ENCODE measurements at regions not wholly inside any gene's neighbourhood (a gene's known extent, or its start where the extent isn't known, plus 50 kb on each side); places are given as distances from the start of the nearest gene placed in this dataset.
"Not testable (repeated sequence)": the region's sequence is repeated elsewhere in the genome, so short reads cannot be mapped to it uniquely, and the experiment has no call there.

DNA sequence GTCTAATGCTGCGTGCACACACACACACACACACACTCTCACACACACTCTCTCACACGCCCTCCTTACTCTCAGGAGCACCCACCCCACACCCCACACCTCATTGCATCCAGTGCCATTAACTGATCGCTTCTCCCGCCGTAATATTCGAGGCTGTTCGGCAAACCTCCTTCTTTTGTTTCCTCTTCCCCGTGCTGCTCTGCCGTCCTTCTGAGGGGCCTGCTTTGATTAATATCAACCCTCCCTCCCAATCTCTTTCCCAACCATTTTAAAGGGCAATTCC, 156.2 kb upstream of the TNRC6C start:
- no peak for DNase-seq (ENCODE audit: low spot score)

DNA sequence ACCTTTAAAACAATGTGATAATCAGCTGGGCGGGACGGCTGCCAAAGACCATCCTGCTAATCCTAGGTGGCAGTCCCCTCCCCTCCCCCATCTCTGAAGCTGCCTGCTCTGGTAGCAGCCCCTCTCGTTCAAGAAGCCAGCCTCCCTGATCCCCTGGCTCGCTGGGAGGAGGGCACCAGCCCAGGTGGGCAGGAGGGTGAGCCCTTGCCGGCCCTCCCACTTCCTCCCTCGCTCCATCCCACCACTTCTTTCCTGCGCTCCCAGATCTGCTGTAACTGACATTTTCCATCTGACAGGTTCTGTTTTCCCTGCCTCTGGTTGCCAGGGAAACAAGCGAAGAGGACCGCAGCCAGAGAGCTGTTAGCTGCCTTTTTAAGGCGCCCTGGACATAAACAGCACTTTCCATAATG, 155.7 kb upstream of the TNRC6C start:
- peak; percentile 83 for DNase-seq (ENCODE audit: low spot score)

DNA sequence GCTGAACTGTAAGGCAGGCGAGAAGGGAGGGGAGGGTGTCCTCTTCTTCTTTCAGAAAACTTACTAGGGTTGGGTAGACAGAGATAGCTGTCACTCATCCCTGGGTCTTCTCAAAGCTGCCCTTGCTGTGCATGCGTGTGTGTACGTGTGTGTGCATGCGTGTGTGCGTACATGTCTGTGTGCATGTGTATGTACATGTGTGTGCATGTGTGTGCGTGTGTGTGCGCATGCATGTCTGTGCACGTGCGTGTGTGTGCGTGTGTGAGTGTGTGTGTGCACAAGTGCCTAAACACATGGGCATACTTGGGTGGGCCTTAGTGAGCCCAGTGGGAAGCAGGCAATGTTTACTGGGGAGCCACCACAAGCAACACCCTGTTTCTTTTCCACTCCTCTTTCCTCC, 154.8 kb upstream of the TNRC6C start:
- no peak for DNase-seq (ENCODE audit: low spot score)

DNA sequence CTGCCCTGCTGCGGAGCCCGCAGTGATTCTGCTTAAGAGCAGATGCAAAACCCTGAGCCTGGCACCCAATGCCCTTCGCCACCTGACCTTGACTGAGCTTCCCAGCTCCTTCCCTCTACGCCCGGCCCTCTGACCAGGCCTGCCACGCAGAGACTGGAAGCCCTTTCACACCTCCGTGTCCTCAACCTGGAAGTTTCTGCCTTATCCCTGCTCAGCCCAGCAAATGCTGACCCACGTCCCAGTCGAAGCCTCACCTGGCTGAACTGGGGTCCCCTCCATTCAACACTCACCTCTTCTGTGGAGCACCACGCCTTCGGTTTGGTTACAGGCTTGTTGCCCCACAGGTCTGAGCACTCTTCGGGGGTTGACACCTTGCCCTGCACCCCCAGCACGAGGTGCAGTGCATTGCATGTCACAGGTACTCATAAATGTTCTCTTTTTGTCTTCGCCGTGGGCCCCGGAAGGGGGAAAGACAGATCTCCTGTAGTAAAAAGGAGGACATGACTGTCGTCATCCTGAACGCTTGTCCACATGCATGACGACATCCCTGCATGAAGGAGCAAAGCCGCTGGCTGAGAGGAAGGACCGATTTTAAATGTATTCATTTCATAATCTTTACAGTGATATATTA, 153.6 kb upstream of the TNRC6C start:
- DNase-seq (ENCODE audit: low spot score) = no peak

DNA sequence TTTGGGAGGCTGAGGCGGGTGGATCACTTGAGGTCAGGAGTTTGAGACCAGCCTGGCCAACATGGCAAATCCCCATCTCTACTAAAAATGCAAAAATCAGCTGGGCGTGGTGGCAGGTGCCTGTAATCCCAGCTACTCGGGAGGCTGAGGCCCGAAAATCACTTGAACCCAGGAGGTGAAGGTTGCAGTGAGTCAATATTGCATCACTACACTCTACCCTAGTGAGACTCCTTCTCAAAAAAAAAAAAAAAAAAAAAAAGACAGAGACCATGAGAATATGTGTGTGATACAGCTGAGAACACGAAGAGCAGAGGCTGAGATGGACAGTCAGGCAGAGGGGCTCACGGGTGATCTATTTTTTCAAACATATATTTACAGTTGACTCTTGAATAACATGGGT, 152.5 kb upstream of the TNRC6C start:
- DNase-seq (ENCODE audit: low spot score) = not testable (repeated sequence)

DNA sequence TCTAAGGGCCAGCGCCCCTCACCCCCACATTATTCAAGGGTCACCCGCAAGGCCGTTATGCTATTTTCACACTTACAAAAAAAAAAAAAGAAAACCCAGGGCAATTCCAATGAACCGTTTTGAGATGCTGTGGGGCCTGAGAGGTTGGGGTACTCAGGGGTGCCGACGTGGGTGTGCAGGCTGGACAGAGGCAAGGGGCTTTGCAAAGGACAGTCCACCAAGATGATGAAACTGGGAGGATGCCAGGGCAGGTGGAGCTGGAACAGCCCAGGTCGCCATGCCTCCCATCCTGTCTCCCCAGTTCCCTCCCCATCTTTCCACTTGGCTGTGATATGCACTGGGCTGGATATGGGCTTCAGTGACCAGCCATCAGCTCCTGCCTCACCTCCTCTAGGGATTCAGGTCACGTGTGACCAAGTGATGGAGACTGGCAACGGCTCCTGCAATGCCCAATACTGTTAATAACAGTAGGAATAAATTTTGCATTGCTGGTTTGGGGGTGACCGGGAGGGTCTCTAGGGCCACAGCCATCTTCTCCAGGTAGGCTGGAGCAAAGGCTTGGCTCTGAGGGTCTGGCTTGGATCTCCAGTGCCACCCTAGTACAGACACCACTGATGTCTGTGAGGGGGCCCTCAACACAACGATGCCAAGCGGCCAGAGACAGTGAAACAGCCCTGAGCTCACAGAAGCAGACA, 151.3 kb upstream of the TNRC6C start:
- DNase-seq (ENCODE audit: low spot score) = no peak

DNA sequence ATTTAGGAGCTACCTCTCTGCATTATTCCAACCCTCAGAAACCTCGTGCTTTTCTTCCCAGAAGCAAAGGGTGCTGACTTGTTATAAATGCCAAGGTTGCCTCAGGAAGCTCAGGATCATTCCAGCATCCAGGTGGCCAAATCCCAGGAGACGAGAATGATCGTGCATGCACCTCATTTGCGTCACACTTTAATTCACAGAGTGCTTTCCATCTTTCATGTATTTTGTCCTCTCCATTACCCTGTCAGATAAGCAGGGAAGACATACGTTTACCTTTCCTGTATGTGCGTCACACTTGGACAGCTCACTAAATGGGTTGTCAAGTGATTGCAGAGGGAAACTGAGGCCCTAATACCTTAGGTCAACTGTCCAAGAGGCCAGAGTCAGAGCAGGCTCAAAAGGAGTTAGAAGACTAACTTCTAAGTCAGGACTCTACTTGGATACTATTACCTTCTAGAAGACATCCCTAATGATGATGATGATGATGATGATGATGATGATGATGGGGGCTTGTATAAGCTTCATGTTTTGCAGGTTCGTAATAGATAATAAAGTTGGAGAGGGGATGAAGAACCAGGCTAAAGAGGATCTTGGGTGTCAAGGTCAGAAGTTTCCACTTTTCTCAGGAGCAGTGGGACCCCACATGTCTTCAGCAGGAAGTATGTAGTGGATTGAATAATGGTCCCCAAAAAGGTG, 150.6 kb upstream of the TNRC6C start:
- no peak for DNase-seq (ENCODE audit: low spot score)

DNA sequence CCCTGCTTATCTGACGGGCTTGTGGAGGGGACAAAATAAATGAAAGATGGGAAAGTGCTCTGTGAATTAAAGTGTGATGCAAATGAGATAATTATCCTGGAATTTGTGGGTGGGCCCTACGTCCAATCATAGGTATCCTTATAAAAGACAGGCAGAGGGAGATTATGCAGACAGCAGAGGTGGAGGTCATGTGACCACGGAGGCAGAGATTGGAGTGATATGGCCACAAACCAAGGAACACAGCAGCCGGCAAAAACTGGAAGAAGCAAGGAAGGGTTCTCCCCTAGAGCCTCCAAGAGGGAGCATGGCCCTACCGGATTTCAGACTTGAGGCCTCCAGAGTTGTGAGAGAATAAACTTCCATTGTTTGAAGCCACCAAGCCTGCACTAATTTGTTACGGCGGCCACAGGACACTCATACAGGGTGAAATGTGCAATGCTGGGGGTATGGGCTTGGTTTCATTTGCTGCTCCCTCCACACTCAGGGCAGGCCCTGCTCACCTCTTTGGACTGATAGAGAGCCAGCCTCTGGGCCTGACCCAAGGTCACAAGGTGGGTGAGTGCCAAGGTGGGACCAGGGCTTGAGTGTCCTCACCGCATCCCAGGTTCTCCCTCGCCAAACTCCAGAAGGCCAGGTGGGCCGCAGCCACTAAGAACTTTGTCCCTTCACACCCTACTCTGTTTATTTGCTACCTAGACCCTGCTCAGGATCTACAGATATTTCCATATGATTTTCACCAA, 149.6 kb upstream of the TNRC6C start:
- DNase-seq (ENCODE audit: low spot score) = no peak

DNA sequence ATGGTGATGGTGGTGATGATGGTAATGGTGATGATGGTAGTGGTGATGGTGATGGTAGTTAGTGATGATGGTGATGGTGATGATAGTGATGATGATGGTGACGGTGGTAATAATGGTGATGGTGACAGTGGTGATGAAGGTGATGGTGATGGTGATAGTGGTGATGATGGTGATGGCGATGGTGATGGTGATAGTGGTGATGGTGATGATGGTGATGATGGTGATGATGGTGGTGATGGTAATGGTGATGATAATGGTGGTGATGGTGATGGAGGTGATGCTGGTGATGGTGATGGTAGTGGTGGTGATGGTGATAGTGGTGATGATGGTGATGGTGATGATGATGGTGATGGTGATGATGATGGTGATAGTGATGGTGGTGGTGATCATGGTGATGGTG, 148.7 kb upstream of the TNRC6C start:
- no peak for DNase-seq (ENCODE audit: low spot score)

DNA sequence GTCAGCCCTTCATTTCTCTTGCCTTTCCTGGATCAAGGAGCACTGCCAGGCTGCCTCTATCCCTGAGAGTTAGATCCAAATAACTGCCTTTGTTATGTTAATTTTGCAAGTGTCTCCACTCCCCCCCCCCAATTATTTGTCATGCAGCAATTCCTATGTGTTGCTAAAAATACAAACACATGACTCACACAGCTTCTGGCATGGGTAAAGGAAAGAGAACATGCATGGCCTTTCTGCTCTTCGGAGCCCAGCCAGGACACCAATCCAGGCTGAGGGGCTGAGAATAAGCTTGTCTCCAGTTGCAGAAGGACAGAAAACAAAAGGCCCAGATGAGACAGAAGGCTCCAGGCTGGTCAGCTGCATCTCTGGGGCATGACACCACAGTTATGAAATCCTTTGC, 148.0 kb upstream of the TNRC6C start:
- DNase-seq (ENCODE audit: low spot score) = no peak

DNA sequence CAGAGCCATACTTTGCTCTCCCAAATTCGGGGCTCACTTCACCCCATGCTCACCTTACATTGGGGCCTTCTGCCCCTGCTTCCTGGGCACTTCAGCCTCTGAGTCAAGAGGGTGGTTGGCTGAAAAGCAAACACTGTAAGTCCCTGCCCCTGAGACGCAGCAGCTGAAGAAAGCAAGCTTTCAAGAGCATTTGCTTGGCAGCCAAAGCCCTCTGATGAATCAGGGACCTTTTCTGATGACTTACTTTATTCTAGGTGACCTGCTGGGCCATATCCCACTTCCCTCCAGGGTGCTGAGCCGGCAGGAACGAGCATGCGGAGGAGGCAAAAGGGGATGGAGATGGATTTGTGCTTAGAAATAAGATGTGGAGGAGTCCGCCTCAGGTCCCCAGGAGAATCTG, 147.0 kb upstream of the TNRC6C start:
- DNase-seq (ENCODE audit: low spot score) = no peak

DNA sequence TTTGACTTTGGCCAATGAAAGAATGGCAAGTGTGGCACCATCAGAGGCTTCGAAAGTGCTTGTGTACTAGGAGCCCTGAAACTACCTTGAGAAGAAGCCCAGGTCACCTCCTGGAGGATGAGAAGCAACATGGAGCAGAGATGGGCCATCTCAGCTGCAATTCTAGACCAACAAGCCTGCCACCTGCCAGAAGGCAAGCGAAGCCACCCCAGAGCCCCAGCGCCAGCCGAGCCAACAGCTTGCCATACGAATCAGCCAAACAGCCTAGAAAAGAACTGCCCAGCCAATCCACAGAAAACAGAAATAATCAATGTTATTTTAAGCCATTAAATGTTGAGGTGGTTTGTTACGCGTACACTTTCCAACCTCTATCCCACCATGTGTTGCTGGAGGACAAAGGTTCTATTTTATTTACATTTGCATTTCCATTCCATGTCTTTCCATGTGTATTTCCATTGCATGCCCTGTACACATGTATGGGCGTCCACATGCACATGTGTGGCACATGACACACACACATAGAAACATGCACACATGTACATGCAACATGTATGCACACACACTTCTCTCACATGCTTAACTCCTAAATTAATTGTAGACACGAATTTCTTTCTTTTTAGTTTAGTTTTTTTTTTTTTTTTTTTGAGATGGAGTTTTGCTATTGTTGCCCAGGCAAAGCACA, 144.3 kb upstream of the TNRC6C start:
- no peak for DNase-seq (ENCODE audit: low spot score)

DNA sequence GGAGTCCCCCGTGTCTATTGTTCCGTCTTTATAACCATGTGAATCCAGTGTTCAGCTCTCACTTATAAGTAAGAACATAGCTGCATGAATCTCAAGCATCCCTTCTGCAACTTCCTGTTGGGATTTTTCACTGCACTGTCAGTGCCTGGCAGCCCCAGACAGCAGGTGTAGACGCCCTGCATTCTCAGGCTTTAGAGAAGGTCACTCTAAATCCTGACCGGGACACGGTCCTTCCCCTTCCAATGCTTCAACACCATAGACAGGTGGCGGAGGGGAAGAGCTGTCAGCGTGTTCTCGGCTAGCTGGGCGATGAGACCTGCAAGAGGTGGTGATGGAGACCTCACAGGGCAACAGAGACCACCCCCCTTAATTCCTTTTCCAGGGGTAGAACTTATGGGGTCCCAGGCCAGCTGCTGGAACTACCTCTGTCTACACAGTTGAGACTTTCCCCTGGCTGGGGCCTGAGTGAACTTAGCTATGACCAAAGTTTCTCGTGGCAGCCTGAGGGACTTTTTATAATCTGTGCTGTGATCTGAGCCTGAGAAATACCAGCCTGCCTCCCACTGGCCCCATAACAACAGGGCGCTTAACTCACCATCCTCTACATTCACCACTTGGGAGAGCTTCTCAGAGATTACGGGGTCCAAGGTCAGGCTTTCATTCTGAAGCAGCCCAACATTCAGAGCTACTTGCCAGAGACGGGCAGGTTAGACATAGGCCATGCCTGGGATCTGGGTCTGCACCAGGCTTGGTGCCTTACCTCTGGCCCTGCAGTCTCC, 143.2 kb upstream of the TNRC6C start:
- no peak for DNase-seq (ENCODE audit: low spot score)

DNA sequence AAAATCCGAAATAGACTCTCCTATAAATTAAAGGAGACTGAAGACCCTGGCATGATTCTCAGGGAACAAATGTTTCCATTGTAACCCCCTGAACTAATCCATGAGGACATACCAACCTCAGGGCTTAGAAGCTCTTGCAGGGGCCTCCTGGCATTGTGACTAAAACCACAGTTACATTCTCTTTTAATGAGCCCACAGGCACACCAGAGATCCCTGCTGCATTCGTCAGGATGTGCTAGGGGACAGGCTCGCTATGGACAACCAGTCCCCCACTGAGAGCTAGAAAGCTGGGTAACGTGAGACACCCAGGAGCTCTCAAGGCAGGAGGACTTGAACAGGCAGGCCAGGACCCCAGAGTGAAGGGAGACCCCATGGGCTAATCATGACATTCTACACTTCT, 140.6 kb upstream of the TNRC6C start:
- no peak for DNase-seq (ENCODE audit: low spot score)

DNA sequence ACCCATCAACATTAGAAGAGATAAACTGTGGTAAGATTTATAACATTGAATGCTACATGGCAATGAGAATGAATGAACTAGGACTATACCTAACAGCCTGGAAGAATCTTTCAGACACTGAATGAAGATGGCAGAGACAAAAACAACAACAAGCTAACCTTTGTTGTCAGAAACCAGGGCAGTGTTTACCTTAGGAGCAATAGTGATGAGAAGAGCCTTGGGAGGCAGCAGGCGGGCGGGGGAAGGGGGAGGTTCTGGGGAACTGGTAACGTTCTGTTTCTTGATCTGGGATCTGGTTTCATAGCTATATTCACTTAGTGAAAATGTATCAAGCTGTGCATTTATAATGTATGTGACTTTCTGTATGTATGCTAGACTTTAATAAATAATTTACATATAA, 139.0 kb upstream of the TNRC6C start:
- no peak for DNase-seq (ENCODE audit: low spot score)

DNA sequence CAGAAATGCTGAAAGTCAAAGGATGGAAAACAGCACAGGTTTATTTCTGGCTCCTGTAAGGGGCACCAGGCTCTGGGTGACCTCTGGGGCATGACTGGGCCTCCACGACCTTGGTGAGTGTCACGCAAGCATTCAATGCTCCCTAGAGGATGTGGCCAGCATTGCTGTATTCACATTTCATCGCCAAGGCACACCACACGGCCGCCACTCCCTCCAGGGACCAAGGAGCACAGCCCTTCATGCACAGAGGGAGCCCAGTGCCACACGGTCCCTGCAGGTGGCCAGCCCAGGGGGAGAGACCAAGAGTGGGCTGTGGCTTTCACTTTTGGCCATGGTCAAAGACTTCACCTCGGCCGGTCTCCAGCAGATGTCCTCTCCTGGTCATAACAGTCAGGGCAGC, 137.4 kb upstream of the TNRC6C start:
- DNase-seq (ENCODE audit: low spot score) = peak; percentile 29

DNA sequence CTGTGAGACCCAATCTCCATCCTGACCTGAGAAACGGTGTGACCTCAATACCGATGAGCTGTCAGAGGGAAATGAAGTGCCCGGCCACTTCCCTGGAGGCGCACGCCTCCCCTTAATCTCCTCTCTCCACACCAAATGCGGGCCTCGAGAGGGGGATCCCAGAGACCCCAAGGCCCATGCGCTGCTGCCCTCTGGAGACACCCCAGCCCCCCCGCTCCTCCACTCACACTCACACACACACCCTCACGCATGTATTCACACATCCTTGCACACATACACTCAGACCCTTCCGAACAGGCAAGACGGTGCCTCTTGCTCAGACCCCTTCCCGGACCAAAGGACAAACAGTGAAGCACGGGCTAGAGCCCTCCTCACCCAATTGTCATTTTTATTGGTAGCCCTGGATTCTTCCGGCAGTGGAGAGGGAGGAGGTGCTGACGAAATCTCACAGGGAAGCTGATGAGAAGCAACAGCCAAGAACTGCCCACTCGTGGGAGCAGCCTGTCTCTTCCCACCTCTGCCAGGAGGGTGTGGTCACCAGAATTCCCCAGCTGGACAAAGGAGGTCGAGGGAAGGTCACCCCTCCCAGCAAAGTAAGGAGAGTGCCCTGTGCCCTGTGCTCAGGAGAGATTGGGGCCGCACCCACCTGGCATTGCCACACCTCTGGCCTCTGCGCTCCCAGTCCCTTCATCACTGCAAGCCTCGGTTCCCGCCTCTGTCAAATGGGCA, 136.0 kb upstream of the TNRC6C start:
- no peak for DNase-seq (ENCODE audit: low spot score)

DNA sequence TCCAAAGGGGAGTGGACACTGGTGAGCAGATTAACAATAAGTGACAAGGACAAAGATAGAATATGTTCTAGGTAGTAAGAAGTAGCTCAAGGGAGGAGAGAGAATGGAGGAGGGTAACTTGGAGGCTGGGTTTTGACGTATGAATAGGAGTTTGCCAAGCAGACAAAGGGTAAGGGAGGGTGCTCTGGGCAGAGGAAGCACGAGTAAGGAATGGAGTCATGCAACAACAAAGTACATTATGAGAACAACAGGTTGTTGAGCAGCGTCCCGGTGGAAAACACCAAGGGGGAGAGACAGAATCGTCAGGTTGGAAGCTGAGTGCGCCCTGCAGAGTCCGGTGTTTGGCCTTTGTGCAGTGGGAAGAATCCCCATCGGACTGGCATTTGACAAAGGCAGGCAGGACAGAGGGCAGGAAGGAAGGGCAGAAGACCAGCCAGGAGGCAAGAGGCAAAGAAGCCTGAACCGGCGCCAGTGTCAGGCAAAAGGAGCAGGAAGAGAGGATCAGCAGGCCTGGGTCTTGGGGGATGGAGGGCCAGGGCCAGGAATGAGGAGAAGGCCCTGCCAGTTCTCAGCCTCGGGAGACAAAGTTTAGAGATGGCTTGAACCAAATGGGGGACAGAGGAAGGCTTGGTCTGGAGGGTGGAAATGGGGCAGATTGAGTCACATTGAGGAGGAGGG, 134.3 kb upstream of the TNRC6C start:
- DNase-seq (ENCODE audit: low spot score) = no peak

DNA sequence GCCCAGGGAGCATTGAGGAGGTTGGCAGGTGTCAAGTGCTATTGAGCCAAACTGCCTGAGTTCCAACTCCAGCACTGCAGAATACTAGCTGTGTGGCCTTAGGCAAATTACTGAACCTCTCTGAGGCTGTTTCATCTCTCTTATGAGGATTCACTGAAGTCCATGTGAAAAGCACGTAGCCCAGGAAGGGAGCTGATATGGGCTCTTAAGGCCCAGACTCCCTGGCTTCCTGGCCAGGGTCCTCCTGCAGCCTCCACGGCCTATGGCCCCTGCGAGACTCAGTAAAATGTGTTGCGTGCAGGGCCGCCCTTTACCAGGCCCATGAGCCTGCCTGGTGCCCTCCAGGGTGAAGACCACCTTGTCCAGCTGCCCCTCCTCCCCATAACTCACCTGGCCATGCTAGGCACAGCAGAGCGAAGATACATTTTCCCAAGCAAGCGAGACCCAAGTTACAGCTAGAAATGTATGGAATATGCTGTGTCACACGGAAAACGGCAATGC, 133.7 kb upstream of the TNRC6C start:
- no peak for DNase-seq (ENCODE audit: low spot score)

DNA sequence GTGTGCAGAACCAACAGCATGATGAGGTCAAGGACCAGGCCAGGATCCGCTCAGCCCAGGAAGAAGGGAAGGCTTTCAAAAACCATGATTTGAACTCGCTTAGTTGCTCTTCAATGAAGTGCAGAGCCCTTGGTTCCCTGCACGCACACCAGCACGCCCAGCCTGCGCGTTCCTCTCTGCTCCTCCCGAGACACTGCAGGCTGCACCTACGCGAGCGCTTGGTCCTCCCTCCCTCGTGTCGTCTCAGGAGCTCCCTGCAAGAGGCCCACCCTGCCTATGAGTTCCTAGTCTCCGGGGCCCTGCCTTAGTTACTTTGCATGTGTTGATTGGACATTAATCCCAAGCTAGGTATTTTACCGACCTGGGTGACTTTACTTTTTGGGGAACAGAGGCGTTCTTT, 132.9 kb upstream of the TNRC6C start:
- no peak for DNase-seq (ENCODE audit: low spot score)

All from SK-N-DZ (cell line).